HEK293 (cell line): ENCODE measurements at regions not wholly inside any gene's neighbourhood (a gene's known extent, or its start where the extent isn't known, plus 50 kb on each side); places are given as distances from the start of the nearest gene placed in this dataset.
"Not testable (repeated sequence)": the region's sequence is repeated elsewhere in the genome, so short reads cannot be mapped to it uniquely, and the experiment has no call there.

ENCODE experiments used
- CTCF ChIA-PET: fragments of 350-600 bp; formaldehyde crosslinking; extraction: SDS; loops from one replicate; lab custom pipeline; 2021; ENCODE audit warnings: antibody characterized with exemption; lab: Yijun Ruan, JAX
- POLR2A ChIA-PET: fragments of 300-600 bp; formaldehyde crosslinking; extraction: SDS; loops from one replicate; lab custom pipeline; 2020; ENCODE audit warnings: antibody characterized with exemption, inconsistent platforms; lab: Yijun Ruan, JAX
- H3K27ac ChIP-seq: fragments of 200-500 bp; sonication (Bioruptor generic); 2 replicates; pipeline ENCODE4 v1.5.1; 2014; ENCODE audit warnings: low read depth, low read length, control low read depth, inconsistent platforms; ENCODE audit errors: extremely low read depth
- H3K36me3 ChIP-seq, 2 experiments: fragments of 200-500 bp in 1 of 2; sonication (Bioruptor generic) in 1 of 2; 1 replicate in 1 of 2; 2 replicates in 1 of 2; pipeline ENCODE4 v1.5.1; 2014 to 2017; ENCODE audit warnings: inconsistent platforms in 2 of 2, low read length in 2 of 2; ENCODE audit not compliant: control insufficient read depth in 2 of 2, insufficient read depth in 1 of 2
- H3K4me1 ChIP-seq: fragments of 200-500 bp; sonication (Bioruptor generic); 2 replicates; pipeline ENCODE4 v1.5.1; 2014; ENCODE audit warnings: mild to moderate bottlenecking, low read length, inconsistent platforms; ENCODE audit not compliant: control insufficient read depth, insufficient read depth
- H3K4me3 ChIP-seq: 2 replicates; pipeline ENCODE4 v1.5.1; 2011; ENCODE audit warnings: low read depth, mild to moderate bottlenecking, control low read depth, low read length, moderate library complexity
- H3K9me3 ChIP-seq: fragments of 200-500 bp; sonication (Bioruptor generic); 2 replicates; pipeline ENCODE4 v1.5.1; 2014; ENCODE audit warnings: low read depth, low read length, inconsistent platforms; ENCODE audit not compliant: control insufficient read depth, insufficient read depth
- IKZF3 ChIP-seq: fragments of 450-650 bp; IDR thresholded peaks from 2 replicates; pipeline ENCODE4 v1.5.0; 2018; ENCODE audit warnings: missing biosample characterization, mild to moderate bottlenecking, missing genetic modification characterization, moderate library complexity
- OVOL3 ChIP-seq: fragments of 450-650 bp; formaldehyde crosslinking; IDR thresholded peaks from 2 replicates; pipeline ENCODE4 v1.5.1; 2016; ENCODE audit warnings: missing biosample characterization, missing genetic modification characterization
- SP2 ChIP-seq: fragments of 450-650 bp; formaldehyde crosslinking; IDR thresholded peaks from 2 replicates; pipeline ENCODE4 v1.5.1; 2016; ENCODE audit warnings: missing biosample characterization, missing genetic modification characterization
- TCF7L2 ChIP-seq: IDR thresholded peaks from 2 replicates; pipeline ENCODE4 v1.6.1; 2011; ENCODE audit warnings: low read depth, mild to moderate bottlenecking, inconsistent platforms, low read length, moderate library complexity, borderline replicate concordance
- ZBTB49 ChIP-seq: fragments of 450-650 bp; formaldehyde crosslinking; IDR thresholded peaks from 2 replicates; pipeline ENCODE4 v1.5.1; 2016; ENCODE audit warnings: missing biosample characterization, missing genetic modification characterization, low read depth
- ZNF114 ChIP-seq: fragments of 450-650 bp; formaldehyde crosslinking; IDR thresholded peaks from 2 replicates; pipeline ENCODE4 v1.5.0; 2017; ENCODE audit warnings: missing biosample characterization, missing genetic modification characterization
- ZNF324 ChIP-seq: fragments of 450-650 bp; formaldehyde crosslinking; IDR thresholded peaks from 2 replicates; pipeline ENCODE4 v1.5.1; 2016; ENCODE audit warnings: missing biosample characterization, missing genetic modification characterization
- ZNF514 ChIP-seq: fragments of 450-650 bp; formaldehyde crosslinking; IDR thresholded peaks from 2 replicates; pipeline ENCODE4 v1.5.1; 2016; ENCODE audit warnings: missing biosample characterization, missing genetic modification characterization
- ZNF521 ChIP-seq: fragments of 450-650 bp; formaldehyde crosslinking; IDR thresholded peaks from 2 replicates; pipeline ENCODE4 v1.5.1; 2017; ENCODE audit warnings: missing biosample characterization, mild to moderate bottlenecking, missing genetic modification characterization
- ZNF600 ChIP-seq: fragments of 450-650 bp; formaldehyde crosslinking; IDR thresholded peaks from 2 replicates; pipeline ENCODE4 v1.5.1; 2016; ENCODE audit warnings: missing biosample characterization, missing genetic modification characterization
- ZNF664 ChIP-seq: fragments of 450-650 bp; formaldehyde crosslinking; IDR thresholded peaks from 2 replicates; pipeline ENCODE4 v1.5.1; 2016; ENCODE audit warnings: missing biosample characterization, missing genetic modification characterization
- ZNF843 ChIP-seq: fragments of 450-650 bp; formaldehyde crosslinking; IDR thresholded peaks from 2 replicates; pipeline ENCODE4 v1.5.1; 2016; ENCODE audit warnings: missing biosample characterization, missing genetic modification characterization
- TF ChIP-seq, protein P1 (sequence below): fragments of 450-650 bp; formaldehyde crosslinking; IDR thresholded peaks from 2 replicates; pipeline ENCODE4 v1.5.1; 2017; ENCODE audit warnings: missing biosample characterization, mild to moderate bottlenecking, missing genetic modification characterization, moderate library complexity
- TF ChIP-seq, protein P2 (sequence below): fragments of 450-650 bp; formaldehyde crosslinking; IDR thresholded peaks from 2 replicates; pipeline ENCODE4 v1.5.1; 2016; ENCODE audit warnings: missing biosample characterization, missing genetic modification characterization

- ChIA-PET CTCF (interaction anchor here (0.7 to 1.3 kb wide), 3 partner anchors 20 to 641 kb away, joined by 3 to 5 read pairs (median 3); no protein-coding TSS in a partner anchor), POLR2A (interaction anchor here (0.6 kb wide), 1 partner anchor 336 kb away, joined by 3 read pairs; no protein-coding TSS in a partner anchor)
- Histone ChIP-seq H3K27ac (no peak overlapping the region), H3K4me3 (no peak overlapping the region), H3K4me1 (no peaks in the 10 kb centered on the region), H3K9me3 (no peaks in the 10 kb centered on the region), H3K36me3 (no peaks in the 10 kb centered on the region)
- TF ChIP-seq ZNF114 (tag by site-specific recombination) (no peak), ZNF514 (tag by site-specific recombination) (no peak), SP2 (tag by site-specific recombination) (no peak)
Measured at GRCh38 chr7:16961641-16962040, 79.9 kb upstream of the AGR3 start.

- POLR2A ChIA-PET: no interaction called here
- Histone ChIP-seq H3K36me3 (no peaks in the 10 kb centered on the region), H3K4me1 (no peaks in the 10 kb centered on the region), H3K27ac (no peak overlapping the region), H3K4me3 (no peak overlapping the region), H3K9me3 (no peaks in the 10 kb centered on the region)
- 0 out of 2 replicates have a peak, but pooled peaks have one; percentile 35 for TF ChIP-seq TCF7L2
- TF ChIP-seq IKZF3 (tag by site-specific recombination): no peak
- no peak for TF ChIP-seq ZNF664 (tag by site-specific recombination)
- no peak for TF ChIP-seq ZNF324 (tag by site-specific recombination)
- TF ChIP-seq OVOL3 (tag by site-specific recombination): no peak
- TF ChIP-seq ZNF843 (tag by site-specific recombination): peak; percentile 30; the same call in 1 of the 2 replicates
- CTCF ChIA-PET: interaction anchor here (0.6 kb wide), 1 partner anchor 32 kb away, joined by 4 read pairs; no protein-coding TSS in a partner anchor
Measured at GRCh38 chr7:16963044-16963443, 81.3 kb upstream of the AGR3 start.

GRCh38 chr7:16965697-16966096 lies 83.9 kb upstream of the AGR3 start:
- H3K9me3 ChIP-seq, POLR2A ChIA-PET, H3K4me3 ChIP-seq, H3K36me3 ChIP-seq, H3K27ac ChIP-seq, H3K4me1 ChIP-seq: not testable (repeated sequence)
- CTCF ChIA-PET: interaction anchor here (0.8 to 1.6 kb wide), 2 partner anchors 14 to 17 kb away, joined by 3 to 4 read pairs; no protein-coding TSS in a partner anchor

- no peaks in the 10 kb centered on the region for H3K9me3 ChIP-seq
- TF ChIP-seq, protein P1, sequence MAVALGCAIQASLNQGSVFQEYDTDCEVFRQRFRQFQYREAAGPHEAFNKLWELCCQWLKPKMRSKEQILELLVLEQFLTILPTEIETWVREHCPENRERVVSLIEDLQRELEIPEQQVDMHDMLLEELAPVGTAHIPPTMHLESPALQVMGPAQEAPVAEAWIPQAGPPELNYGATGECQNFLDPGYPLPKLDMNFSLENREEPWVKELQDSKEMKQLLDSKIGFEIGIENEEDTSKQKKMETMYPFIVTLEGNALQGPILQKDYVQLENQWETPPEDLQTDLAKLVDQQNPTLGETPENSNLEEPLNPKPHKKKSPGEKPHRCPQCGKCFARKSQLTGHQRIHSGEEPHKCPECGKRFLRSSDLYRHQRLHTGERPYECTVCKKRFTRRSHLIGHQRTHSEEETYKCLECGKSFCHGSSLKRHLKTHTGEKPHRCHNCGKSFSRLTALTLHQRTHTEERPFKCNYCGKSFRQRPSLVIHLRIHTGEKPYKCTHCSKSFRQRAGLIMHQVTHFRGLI (tag by site-specific recombination): no peak
- no peak for TF ChIP-seq ZNF600 (tag by site-specific recombination)
- TF ChIP-seq ZNF521 (tag by site-specific recombination): no peak
- TF ChIP-seq, protein P2, sequence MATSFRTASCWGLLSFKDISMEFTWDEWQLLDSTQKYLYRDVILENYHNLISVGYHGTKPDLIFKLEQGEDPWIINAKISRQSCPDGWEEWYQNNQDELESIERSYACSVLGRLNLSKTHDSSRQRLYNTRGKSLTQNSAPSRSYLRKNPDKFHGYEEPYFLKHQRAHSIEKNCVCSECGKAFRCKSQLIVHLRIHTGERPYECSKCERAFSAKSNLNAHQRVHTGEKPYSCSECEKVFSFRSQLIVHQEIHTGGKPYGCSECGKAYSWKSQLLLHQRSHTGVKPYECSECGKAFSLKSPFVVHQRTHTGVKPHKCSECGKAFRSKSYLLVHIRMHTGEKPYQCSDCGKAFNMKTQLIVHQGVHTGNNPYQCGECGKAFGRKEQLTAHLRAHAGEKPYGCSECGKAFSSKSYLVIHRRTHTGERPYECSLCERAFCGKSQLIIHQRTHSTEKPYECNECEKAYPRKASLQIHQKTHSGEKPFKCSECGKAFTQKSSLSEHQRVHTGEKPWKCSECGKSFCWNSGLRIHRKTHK (tag by site-specific recombination): no peak
- TF ChIP-seq ZBTB49 (tag by site-specific recombination): no peak
- CTCF ChIA-PET: interaction anchor here (0.5 to 0.6 kb wide), 2 partner anchors 266 to 829 kb away, joined by 3 read pairs; no protein-coding TSS in a partner anchor
- no peaks in the 10 kb centered on the region for H3K4me1 ChIP-seq
- POLR2A ChIA-PET: no interaction called here
- H3K27ac ChIP-seq: no peak overlapping the region
- H3K36me3 ChIP-seq: no peaks in the 10 kb centered on the region
- H3K4me3 ChIP-seq: no peak overlapping the region
Measured at GRCh38 chr7:16967300-16967811, 85.6 kb upstream of the AGR3 start.
